Spleen (tissue), 11 donors: ENCODE measurements at regions not wholly inside any gene's neighbourhood (a gene's known extent, or its start where the extent isn't known, plus 50 kb on each side); places are given as distances from the start of the nearest gene placed in this dataset.

ENCODE experiments used
- DNase-seq: peaks from one replicate; pipeline ENCODE4 v3.0.0-alpha.2; 2020
- H3K27ac ChIP-seq, 8 donors: fragments of 200-600 bp; sonication (generic) in 7 of 8; 1 replicate in 4 of 8; 2 replicates in 4 of 8; pipeline versions ENCODE4 v1.5.0 to v1.8.0; 2016 to 2021; ENCODE audit warnings: inconsistent platforms in 4 of 8, mild to moderate bottlenecking in 4 of 8, moderate library complexity in 1 of 8
- H3K27me3 ChIP-seq, 7 donors: fragments of 200-600 bp; sonication (generic) in 6 of 7; replicated peaks in 1 of 7; 1 replicate in 4 of 7; 2 replicates in 3 of 7; pipeline versions ENCODE4 v1.5.0 to v1.8.0; 2016 to 2021; ENCODE audit warnings: inconsistent platforms in 3 of 7, mild to moderate bottlenecking in 1 of 7
- H3K36me3 ChIP-seq, 6 donors: fragments of 200-600 bp; sonication (generic) in 5 of 6; 1 replicate in 4 of 6; 2 replicates in 2 of 6; pipeline versions ENCODE4 v1.5.0 to v1.8.0; 2016 to 2021; ENCODE audit warnings: inconsistent platforms in 2 of 6
- H3K4me1 ChIP-seq, 6 donors: fragments of 200-600 bp; sonication (generic) in 5 of 6; 1 replicate in 3 of 6; 2 replicates in 3 of 6; pipeline versions ENCODE4 v1.5.0 to v1.8.0; 2016 to 2021; ENCODE audit warnings: inconsistent platforms in 3 of 6
- H3K4me3 ChIP-seq, 8 donors: fragments of 200-600 bp; sonication (generic) in 7 of 8; 1 replicate in 4 of 8; 2 replicates in 4 of 8; pipeline versions ENCODE4 v1.5.0 to v1.8.0; 2016 to 2021; ENCODE audit warnings: inconsistent platforms in 4 of 8, mild to moderate bottlenecking in 4 of 8, moderate library complexity in 2 of 8
- H3K9me3 ChIP-seq, 8 donors: fragments of 200-600 bp; sonication (generic) in 7 of 8; 1 replicate in 4 of 8; 2 replicates in 4 of 8; pipeline versions ENCODE4 v1.5.0 to v1.8.0; 2016 to 2021; ENCODE audit warnings: inconsistent platforms in 4 of 8
- POLR2A ChIP-seq, 3 donors: fragments of 450-650 bp; IDR thresholded peaks; one replicate each; pipeline ENCODE4 v1.5.1; 2017; ENCODE audit warnings: antibody characterized with exemption in 3 of 3, mild to moderate bottlenecking in 1 of 3
- POLR2AphosphoS5 ChIP-seq, 3 donors: sonication (generic); formaldehyde crosslinking; IDR thresholded peaks; one replicate each; pipeline ENCODE4 v1.5.1; 2017; ENCODE audit warnings: antibody characterized with exemption in 3 of 3
- WGBS, 5 donors: extraction: QIAGEN DNeasy Blood & Tissue Kit in 3 of 5; methylation state at CpG; one replicate each; pipeline versions ENCODE4 v1.1.5 to v1.1.7; 2013 to 2018; 5-methylcytosine and 5-hydroxymethylcytosine counted together
- intact Hi-C: fragments of 100-400 bp; cut with DNase I; formaldehyde crosslinking; loops from one replicate; pipeline ENCODE4 v1.15.0; 2023; ENCODE audit warnings: low total_unique reads
- TF ChIP-seq, protein P1 (sequence below), 11 experiments: fragments of 200-600 bp in 7 of 11; fragments of 450-650 bp in 4 of 11; sonication (generic) in 4 of 11; IDR thresholded peaks in 8 of 11; conservative IDR thresholded peaks in 3 of 11; 1 replicate in 7 of 11; 2 replicates in 4 of 11; pipeline versions ENCODE4 v1.4.0 to v1.8.0; 2016 to 2021; ENCODE audit warnings: antibody characterized with exemption in 11 of 11, inconsistent platforms in 4 of 11, mild to moderate bottlenecking in 1 of 11
- donor health status: healthy with polysubstance abuse.
- donor health status: DM: no; HTN: no; CAD: no; lungs with moderate emphysema.
- donor health status: DM: no; HTN: no; CAD: no.
- donor health status: Bipolar disorder and iron deficiency.
- donor health status: healthy.
- donor health status: DM: no; HTN: no; CAD: no.
- donor health status: DM: yes; HTN: yes; CAD: no.

DNA sequence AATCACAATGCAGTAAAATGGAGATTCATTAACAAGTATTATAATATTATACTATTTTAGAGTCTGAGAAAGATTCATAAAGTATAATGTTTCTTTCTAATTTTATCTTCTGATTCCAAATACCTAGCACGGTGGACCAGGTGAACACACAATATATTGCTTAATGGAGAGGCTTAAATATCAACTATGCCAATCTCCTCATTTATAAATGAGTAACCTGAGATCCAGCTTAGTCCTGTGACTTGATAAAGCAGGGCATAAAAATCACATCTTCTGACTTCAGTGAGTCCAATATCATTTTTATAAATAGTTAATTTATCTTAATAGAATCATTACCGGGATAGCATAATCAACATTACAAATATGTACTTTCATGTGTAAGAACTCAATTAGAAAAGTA lies 144.4 kb upstream of the GJE1 start:
- Histone ChIP-seq H3K27me3 (no peaks in the 10 kb centered on the region), H3K9me3 (no peaks in the 10 kb centered on the region), H3K36me3 (no peaks in the 10 kb centered on the region), H3K27ac (no peak overlapping the region), H3K4me1 (no peaks in the 10 kb centered on the region), H3K4me3 (no peak overlapping the region)
- intact Hi-C loops, result no loop called here
- WGBS, 5 donors, result 88 to 92% (median 89%) methylated on average over 2 of the region's 2 CpGs
- no peak for DNase-seq
- TF ChIP-seq, protein P1, sequence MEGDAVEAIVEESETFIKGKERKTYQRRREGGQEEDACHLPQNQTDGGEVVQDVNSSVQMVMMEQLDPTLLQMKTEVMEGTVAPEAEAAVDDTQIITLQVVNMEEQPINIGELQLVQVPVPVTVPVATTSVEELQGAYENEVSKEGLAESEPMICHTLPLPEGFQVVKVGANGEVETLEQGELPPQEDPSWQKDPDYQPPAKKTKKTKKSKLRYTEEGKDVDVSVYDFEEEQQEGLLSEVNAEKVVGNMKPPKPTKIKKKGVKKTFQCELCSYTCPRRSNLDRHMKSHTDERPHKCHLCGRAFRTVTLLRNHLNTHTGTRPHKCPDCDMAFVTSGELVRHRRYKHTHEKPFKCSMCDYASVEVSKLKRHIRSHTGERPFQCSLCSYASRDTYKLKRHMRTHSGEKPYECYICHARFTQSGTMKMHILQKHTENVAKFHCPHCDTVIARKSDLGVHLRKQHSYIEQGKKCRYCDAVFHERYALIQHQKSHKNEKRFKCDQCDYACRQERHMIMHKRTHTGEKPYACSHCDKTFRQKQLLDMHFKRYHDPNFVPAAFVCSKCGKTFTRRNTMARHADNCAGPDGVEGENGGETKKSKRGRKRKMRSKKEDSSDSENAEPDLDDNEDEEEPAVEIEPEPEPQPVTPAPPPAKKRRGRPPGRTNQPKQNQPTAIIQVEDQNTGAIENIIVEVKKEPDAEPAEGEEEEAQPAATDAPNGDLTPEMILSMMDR (IDR thresholded peaks at IDR 0.05 in 8 of 11, conservative IDR thresholded peaks at IDR 0.05 in 3 of 11), result no peak
- no peak for TF ChIP-seq POLR2AphosphoS5 (IDR thresholded peaks at IDR 0.05)
- no peak for TF ChIP-seq POLR2A (IDR thresholded peaks at IDR 0.05)

DNA sequence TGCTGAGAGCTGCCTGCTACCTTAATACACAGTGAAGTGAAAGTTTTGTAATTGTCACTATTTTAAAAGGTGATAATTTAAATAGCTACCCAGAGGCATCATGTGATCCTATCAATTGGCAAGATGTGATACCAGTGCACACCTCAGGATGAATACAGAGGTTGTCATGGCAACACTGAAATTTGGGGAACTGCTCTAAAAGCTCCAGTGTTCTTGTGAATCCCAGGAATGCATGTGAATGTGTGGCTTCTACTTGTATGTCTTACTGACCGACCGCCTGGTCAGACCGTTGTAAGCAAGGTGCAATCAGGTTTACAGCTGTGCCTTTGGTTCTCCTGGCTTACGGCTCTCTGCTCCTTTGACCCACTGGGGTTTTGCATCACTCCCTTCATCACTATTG lies 146.3 kb upstream of the GJE1 start:
- H3K9me3 ChIP-seq, result no peaks in the 10 kb centered on the region
- H3K4me3 ChIP-seq, result no peak overlapping the region
- intact Hi-C loops, result no loop called here
- 85 to 95% (median 91%) methylated on average over 4 of the region's 4 CpGs for WGBS, 5 donors
- no peak overlapping the region for H3K27ac ChIP-seq
- no peak for TF ChIP-seq POLR2AphosphoS5 (IDR thresholded peaks at IDR 0.05)
- TF ChIP-seq POLR2A (IDR thresholded peaks at IDR 0.05), result no peak
- TF ChIP-seq, protein P1 (IDR thresholded peaks at IDR 0.05 in 8 of 11, conservative IDR thresholded peaks at IDR 0.05 in 3 of 11), result no peak
- H3K4me1 ChIP-seq, result no peaks in the 10 kb centered on the region
- DNase-seq, result no peak
- no peaks in the 10 kb centered on the region for H3K36me3 ChIP-seq
- H3K27me3 ChIP-seq, result no peaks in the 10 kb centered on the region

DNA sequence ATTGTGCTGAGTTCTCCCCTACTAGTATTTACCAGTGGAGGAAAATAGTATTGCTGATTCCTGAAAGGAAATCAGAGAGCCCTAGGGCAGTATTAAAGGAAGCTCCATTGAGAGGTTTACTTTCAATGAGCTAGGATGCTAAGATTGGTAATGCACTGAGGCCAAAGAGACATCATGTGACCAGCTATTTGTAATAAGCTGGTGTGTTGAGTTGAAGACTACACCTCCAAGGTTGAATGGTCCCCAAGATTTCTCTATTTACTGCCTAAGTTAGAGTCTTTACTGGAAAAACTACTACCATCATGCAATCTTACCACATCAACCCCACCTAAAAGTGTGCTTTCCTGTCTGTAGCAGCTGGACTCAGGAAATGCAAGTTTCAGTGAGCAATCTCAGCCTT lies 151.5 kb upstream of the GJE1 start:
- H3K4me1 ChIP-seq, result no peaks in the 10 kb centered on the region
- H3K36me3 ChIP-seq, result no peaks in the 10 kb centered on the region
- H3K4me3 ChIP-seq, result no peak overlapping the region
- TF ChIP-seq, protein P1 (IDR thresholded peaks at IDR 0.05 in 8 of 11, conservative IDR thresholded peaks at IDR 0.05 in 3 of 11), result no peak
- no peak for TF ChIP-seq POLR2A (IDR thresholded peaks at IDR 0.05)
- TF ChIP-seq POLR2AphosphoS5 (IDR thresholded peaks at IDR 0.05), result no peak
- H3K9me3 ChIP-seq, result no peaks in the 10 kb centered on the region
- no peaks in the 10 kb centered on the region for H3K27me3 ChIP-seq
- H3K27ac ChIP-seq, result no peak overlapping the region
- intact Hi-C loops, result no loop called here
- no peak for DNase-seq

DNA sequence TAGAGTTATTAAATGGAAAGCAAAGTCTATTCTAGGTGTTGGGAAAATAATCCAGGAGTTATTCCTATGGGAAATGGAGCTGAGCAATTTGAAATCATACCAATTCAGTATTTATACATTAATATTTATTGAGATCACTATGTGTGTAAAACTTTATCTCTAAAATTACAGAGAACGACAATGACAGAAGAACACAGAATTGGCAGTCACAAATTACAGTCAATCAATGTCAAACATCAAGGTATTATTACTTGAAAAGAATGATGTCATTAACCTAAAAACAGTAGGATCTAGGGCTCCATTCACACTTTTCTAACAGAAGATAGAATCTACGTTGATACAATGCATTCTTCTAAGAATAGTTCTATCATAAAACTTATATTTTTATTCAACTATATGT lies 154.9 kb upstream of the GJE1 start:
- H3K36me3 ChIP-seq, result no peaks in the 10 kb centered on the region
- H3K27me3 ChIP-seq, result no peaks in the 10 kb centered on the region
- no peaks in the 10 kb centered on the region for H3K4me1 ChIP-seq
- H3K27ac ChIP-seq, result no peak overlapping the region
- peaks cover 0 to 5% (median 0%) of the 10 kb centered on the region in 8 donors for H3K9me3 ChIP-seq
- intact Hi-C loops, result no loop called here
- DNase-seq, result no peak
- no peak overlapping the region for H3K4me3 ChIP-seq
- TF ChIP-seq, protein P1 (IDR thresholded peaks at IDR 0.05 in 8 of 11, conservative IDR thresholded peaks at IDR 0.05 in 3 of 11), result no peak
- TF ChIP-seq POLR2AphosphoS5 (IDR thresholded peaks at IDR 0.05) (no peak), POLR2A (IDR thresholded peaks at IDR 0.05) (no peak)
- WGBS, 5 donors, result 83 to 92% (median 88%) methylated on average over 2 of the region's 2 CpGs
